ENCODE measurements at regions not wholly inside any gene's neighbourhood (a gene's known extent, or its start where the extent isn't known, plus 50 kb on each side); places are given as distances from the start of the nearest gene placed in this dataset.

- no peak for TF ChIP-seq POLR2AphosphoS5 (IDR thresholded peaks at IDR 0.05; ENCODE audit: low read depth, low read length)
- no peak for TF ChIP-seq CTCF (IDR thresholded peaks at IDR 0.05)
- no peak for TF ChIP-seq SIN3A (IDR thresholded peaks at IDR 0.05; ENCODE audit: borderline replicate concordance, insufficient read depth, low read depth, low read length)
These were observed 145.1 kb upstream of the SLC1A4 start for GRCh38 chr2:64844087-64844486.
